ENCODE measurements at regions not wholly inside any gene's neighbourhood (a gene's known extent, or its start where the extent isn't known, plus 50 kb on each side); places are given as distances from the start of the nearest gene placed in this dataset.

DNA sequence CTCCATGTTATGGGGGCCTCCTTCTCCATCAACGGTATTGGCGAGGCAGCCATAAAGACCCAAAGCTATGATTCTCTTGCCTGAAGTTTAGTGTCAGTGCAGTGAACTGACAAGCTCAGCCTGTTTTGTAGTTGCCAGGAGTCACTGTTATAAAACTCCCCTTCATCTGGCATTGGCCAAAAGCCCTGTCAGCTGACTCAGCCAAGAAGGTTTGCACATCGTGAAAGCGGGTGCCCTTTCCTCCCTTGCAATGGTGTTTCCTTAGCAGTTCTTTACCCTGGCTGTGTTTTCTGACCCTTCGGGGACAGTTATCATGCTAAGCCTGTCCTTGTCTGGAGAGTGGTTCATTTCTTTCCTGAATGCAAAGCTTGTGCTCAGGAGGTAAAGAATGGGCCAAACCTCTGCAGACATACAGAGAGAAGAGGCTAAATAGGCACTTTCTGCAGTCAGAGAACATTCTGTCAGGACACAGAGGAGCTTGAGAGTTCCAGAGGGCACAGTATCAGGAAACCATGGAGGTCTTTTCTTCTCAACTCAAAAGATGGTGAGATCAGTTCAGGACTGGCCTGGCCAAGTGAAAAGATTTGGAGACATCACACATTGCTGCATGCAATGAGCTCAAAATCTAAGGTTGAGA is 414.2 kb downstream of the ZNF521 start:
- no peak for TF ChIP-seq POLR2A (IDR thresholded peaks at IDR 0.05)
- no peaks in the 10 kb centered on the region for H3K9me3 ChIP-seq
- no peaks in the 10 kb centered on the region for H3K36me3 ChIP-seq
- H3K4me3 ChIP-seq = no peak overlapping the region
- DNase-seq = peak; percentile 28 to 40
- no peaks in the 10 kb centered on the region for H3K27me3 ChIP-seq
- H3K27ac ChIP-seq = no peak overlapping the region
- intact Hi-C loops (cut with DNase I; ENCODE audit: low total_unique reads) = no loop called here
- H3K4me1 ChIP-seq = no peaks in the 10 kb centered on the region

DNA sequence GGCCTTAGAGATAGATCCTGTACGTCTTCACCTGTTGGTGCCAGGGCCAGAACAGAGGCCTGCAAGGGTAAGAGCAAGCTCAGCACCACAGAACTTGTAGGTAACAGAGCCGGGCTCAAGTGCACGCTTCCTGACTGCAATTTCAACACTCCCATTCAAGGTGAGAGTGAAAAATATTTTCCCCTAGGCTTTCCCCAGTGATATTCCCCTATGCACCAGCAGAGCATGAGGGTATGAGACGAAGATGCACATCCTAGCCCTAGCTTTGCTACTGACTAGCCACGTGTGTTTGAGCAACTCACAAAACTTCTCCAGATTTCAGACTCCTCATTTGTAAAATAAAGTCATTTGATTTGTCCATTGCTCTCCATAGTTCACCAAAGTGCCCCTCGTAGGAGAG is 411.6 kb downstream of the ZNF521 start:
- Histone ChIP-seq H3K36me3 (no peaks in the 10 kb centered on the region), H3K4me1 (no peaks in the 10 kb centered on the region), H3K9me3 (no peaks in the 10 kb centered on the region), H3K4me3 (no peak overlapping the region), H3K27ac (no peak overlapping the region), H3K27me3 (no peaks in the 10 kb centered on the region)
- intact Hi-C loops (cut with DNase I; ENCODE audit: low total_unique reads) = no loop called here
- DNase-seq = no peak
- TF ChIP-seq POLR2A (IDR thresholded peaks at IDR 0.05) = no peak
- TF ChIP-seq, protein P1, sequence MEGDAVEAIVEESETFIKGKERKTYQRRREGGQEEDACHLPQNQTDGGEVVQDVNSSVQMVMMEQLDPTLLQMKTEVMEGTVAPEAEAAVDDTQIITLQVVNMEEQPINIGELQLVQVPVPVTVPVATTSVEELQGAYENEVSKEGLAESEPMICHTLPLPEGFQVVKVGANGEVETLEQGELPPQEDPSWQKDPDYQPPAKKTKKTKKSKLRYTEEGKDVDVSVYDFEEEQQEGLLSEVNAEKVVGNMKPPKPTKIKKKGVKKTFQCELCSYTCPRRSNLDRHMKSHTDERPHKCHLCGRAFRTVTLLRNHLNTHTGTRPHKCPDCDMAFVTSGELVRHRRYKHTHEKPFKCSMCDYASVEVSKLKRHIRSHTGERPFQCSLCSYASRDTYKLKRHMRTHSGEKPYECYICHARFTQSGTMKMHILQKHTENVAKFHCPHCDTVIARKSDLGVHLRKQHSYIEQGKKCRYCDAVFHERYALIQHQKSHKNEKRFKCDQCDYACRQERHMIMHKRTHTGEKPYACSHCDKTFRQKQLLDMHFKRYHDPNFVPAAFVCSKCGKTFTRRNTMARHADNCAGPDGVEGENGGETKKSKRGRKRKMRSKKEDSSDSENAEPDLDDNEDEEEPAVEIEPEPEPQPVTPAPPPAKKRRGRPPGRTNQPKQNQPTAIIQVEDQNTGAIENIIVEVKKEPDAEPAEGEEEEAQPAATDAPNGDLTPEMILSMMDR (IDR thresholded peaks at IDR 0.05) = no peak

DNA sequence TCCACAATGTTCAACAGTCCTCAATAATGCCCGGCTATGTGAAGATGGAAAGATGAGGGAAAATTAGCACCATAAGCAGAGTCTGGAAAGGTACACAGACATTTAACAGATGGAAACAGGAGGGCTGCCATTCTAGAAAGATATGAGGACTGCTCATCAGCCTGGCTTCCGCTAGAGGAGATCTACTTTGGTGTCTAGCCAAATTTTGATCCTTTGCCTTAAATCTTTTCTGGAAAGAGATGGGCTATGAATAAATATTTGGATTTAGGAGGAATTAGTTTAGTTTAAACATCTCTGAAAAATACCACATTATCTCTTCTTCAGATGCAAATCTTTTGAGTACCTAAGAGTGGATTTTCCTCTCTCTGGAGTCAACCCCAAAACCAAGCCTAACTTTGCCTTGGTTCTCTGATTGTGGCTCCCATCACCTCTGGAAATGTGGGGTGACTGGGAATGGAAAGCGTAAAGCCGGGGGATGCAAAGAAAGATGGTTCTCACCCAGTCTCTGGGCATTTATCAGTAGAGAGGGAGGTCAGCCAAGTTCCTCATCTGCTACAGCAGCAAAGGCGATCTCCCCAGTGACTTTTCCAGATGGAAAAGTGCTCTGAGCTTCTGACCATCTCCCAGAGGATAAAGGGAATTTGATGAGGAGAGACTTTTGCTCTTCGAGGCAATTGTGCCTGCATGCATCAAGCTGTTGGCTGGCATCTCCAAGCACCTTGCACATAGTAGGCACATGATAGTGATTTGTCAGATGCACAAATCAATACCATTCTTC is 410.6 kb downstream of the ZNF521 start:
- TF ChIP-seq, protein P1 (IDR thresholded peaks at IDR 0.05) = no peak
- TF ChIP-seq POLR2A (IDR thresholded peaks at IDR 0.05) = no peak
- no peak overlapping the region for H3K4me3 ChIP-seq
- intact Hi-C loops (cut with DNase I; ENCODE audit: low total_unique reads) = no loop called here
- no peaks in the 10 kb centered on the region for H3K36me3 ChIP-seq
- no peaks in the 10 kb centered on the region for H3K27me3 ChIP-seq
- H3K9me3 ChIP-seq = no peaks in the 10 kb centered on the region
- H3K4me1 ChIP-seq = no peaks in the 10 kb centered on the region
- DNase-seq = no peak
- H3K27ac ChIP-seq = no peak overlapping the region

DNA sequence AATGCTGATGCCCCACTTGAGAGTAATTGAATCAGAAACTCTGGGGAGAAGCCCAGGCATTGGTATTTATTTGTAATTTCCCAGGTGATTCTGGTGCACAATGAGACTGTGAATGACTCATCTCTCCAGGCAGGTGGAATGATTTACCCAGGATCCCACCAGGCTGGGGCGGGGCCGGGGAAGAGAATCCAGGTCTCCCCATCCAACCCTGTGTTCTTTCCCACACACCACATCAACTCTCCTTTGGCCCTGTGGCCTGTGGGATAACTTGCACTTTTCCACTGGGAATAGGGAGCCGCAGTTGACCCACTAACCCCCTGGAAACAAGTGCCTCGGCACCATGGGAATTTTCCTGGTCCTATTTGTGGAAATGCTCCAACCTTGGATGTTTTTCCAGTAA is 409.8 kb downstream of the ZNF521 start:
- Histone ChIP-seq H3K27ac (no peak overlapping the region), H3K9me3 (no peaks in the 10 kb centered on the region), H3K36me3 (no peaks in the 10 kb centered on the region), H3K4me3 (no peak overlapping the region), H3K4me1 (no peaks in the 10 kb centered on the region), H3K27me3 (no peaks in the 10 kb centered on the region)
- no peak for TF ChIP-seq POLR2A (IDR thresholded peaks at IDR 0.05)
- TF ChIP-seq, protein P1 (IDR thresholded peaks at IDR 0.05) = no peak
- intact Hi-C loops (cut with DNase I; ENCODE audit: low total_unique reads) = no loop called here
- DNase-seq = no peak

DNA sequence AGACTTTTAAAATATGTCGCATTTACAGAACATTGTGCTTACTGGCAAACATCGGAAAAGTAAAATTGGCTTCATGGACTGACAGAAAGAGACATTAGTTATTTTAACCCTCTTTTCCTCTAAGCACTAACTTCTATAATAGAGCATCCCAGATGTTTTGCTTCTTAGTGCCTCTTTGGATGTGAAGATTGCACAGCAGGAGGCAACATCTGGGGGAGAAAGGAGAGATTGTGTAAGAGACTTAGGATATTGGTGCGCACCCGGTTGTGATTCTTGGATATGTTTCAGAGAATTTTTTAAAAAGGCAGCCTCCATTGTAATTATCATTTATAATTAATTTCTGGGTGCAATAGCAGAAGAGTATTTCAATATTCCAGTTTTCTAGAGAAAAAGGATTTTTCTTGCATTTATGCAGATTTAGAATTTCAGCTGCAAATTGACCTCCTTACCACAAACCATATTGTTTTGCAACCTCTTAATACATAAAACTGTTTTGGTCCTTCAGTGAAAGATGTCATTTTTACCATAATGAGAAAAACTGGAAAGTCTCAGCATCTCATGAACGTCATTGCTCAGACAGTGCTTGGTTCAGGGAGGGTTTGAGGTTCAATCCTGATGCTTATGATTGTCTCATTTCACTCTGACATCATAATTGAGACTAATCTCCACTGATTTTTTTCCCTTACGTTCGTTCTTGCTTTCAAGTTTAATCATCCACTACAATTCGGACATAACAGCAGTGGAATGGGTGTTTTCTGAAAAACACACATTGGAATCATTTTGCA is 404.3 kb downstream of the ZNF521 start:
- Histone ChIP-seq H3K27me3 (no peaks in the 10 kb centered on the region), H3K27ac (no peak overlapping the region), H3K9me3 (no peaks in the 10 kb centered on the region), H3K36me3 (no peaks in the 10 kb centered on the region), H3K4me1 (no peaks in the 10 kb centered on the region), H3K4me3 (no peak overlapping the region)
- TF ChIP-seq POLR2A (IDR thresholded peaks at IDR 0.05) = no peak
- TF ChIP-seq, protein P1 (IDR thresholded peaks at IDR 0.05) = no peak
- no peak for DNase-seq
- intact Hi-C loops (cut with DNase I; ENCODE audit: low total_unique reads) = no loop called here

All from uterus (tissue), 3 donors.